Fibroblast of lung (primary cell): ENCODE measurements at regions not wholly inside any gene's neighbourhood (a gene's known extent, or its start where the extent isn't known, plus 50 kb on each side); places are given as distances from the start of the nearest gene placed in this dataset.

Source experiments
- DNase-seq, 2 donors: peaks; one replicate each; pipeline versions ENCODE4 v3.0.0 to v3.0.0-alpha.2; 2010; ENCODE audit warnings: low read depth in 2 of 2
- H2AFZ ChIP-seq: 2 replicates; pipeline ENCODE4 v1.5.1; 2012; ENCODE audit warnings: low read length, control low read depth, inconsistent platforms
- H3K27ac ChIP-seq: 2 replicates; pipeline ENCODE4 v1.5.1; 2011; ENCODE audit warnings: low read length, control low read depth; ENCODE audit not compliant: insufficient read depth
- H3K27me3 ChIP-seq: 2 replicates; pipeline ENCODE4 v1.5.1; 2011; ENCODE audit warnings: mild to moderate bottlenecking, low read length; ENCODE audit not compliant: control insufficient read depth, insufficient read depth
- H3K36me3 ChIP-seq: 2 replicates; pipeline ENCODE4 v1.5.1; 2011; ENCODE audit warnings: low read length; ENCODE audit not compliant: control insufficient read depth, insufficient read depth
- H3K4me1 ChIP-seq: 2 replicates; pipeline ENCODE4 v1.5.1; 2011; ENCODE audit warnings: low read length; ENCODE audit not compliant: control insufficient read depth, insufficient read depth; ENCODE audit errors: extremely low read depth
- H3K4me2 ChIP-seq: 2 replicates; pipeline ENCODE4 v1.5.1; 2011; ENCODE audit warnings: low read length, control low read depth; ENCODE audit not compliant: insufficient read depth; ENCODE audit errors: extremely low read depth
- H3K4me3 ChIP-seq, 4 experiments: fragments of 200-600 bp in 1 of 4; sonication (generic) in 1 of 4; replicated peaks in 1 of 4; 2 replicates each; pipeline ENCODE4 v1.5.1; 2011 to 2016; ENCODE audit warnings: low read length in 4 of 4, low read depth in 3 of 4, mild to moderate bottlenecking in 3 of 4, control low read depth in 2 of 4, inconsistent platforms in 1 of 4, mixed read lengths in 1 of 4; ENCODE audit not compliant: insufficient read depth in 1 of 4; ENCODE audit errors: control extremely low read depth in 1 of 4
- H3K79me2 ChIP-seq: 2 replicates; pipeline ENCODE4 v1.5.1; 2012; ENCODE audit warnings: mild to moderate bottlenecking, low read length, inconsistent platforms; ENCODE audit not compliant: control insufficient read depth, insufficient read depth
- H3K9ac ChIP-seq: 2 replicates; pipeline ENCODE4 v1.5.1; 2011; ENCODE audit warnings: mild to moderate bottlenecking, low read length, control low read depth; ENCODE audit not compliant: insufficient read depth
- H3K9me3 ChIP-seq: 2 replicates; pipeline ENCODE4 v1.5.1; 2012; ENCODE audit warnings: low read depth, low read length; ENCODE audit not compliant: control insufficient read depth, insufficient read depth
- H4K20me1 ChIP-seq: 2 replicates; pipeline ENCODE4 v1.5.1; 2011; ENCODE audit warnings: low read length; ENCODE audit not compliant: control insufficient read depth, insufficient read depth; ENCODE audit errors: extremely low read depth
- CTCF ChIP-seq, 2 donors: IDR thresholded peaks in 1 of 2; conservative IDR thresholded peaks in 1 of 2; 1 replicate in 1 of 2; 2 replicates in 1 of 2; pipeline ENCODE4 v1.5.1; 2011 to 2012; ENCODE audit warnings: low read length in 2 of 2, control low read depth in 1 of 2, inconsistent platforms in 1 of 2, low read depth in 1 of 2, mild to moderate bottlenecking in 1 of 2
- EZH2 ChIP-seq: IDR thresholded peaks from 2 replicates; pipeline ENCODE4 v1.5.1; 2012; ENCODE audit warnings: low read length, control low read depth, mild to moderate bottlenecking; ENCODE audit errors: missing control alignments

GRCh38 chr4:147299205-147299604 is 181.7 kb upstream of the EDNRA start:
- no peaks in the 10 kb centered on the region for H3K27me3 ChIP-seq
- no peak for DNase-seq
- no peaks in the 10 kb centered on the region for H4K20me1 ChIP-seq
- no peaks in the 10 kb centered on the region for H3K36me3 ChIP-seq
- H3K4me1 ChIP-seq = no peaks in the 10 kb centered on the region
- H3K27ac ChIP-seq = no peak overlapping the region
- no peaks in the 10 kb centered on the region for H3K79me2 ChIP-seq
- no peak overlapping the region for H3K4me2 ChIP-seq
- no peak overlapping the region for H3K9ac ChIP-seq
- no peak overlapping the region for H2AFZ ChIP-seq
- TF ChIP-seq CTCF (conservative IDR thresholded peaks at IDR 0.05 in 1 of 2, IDR thresholded peaks at IDR 0.05 in 1 of 2; ENCODE audit: low read depth in 1 of 2, low read length in 2 of 2) (no peak), EZH2 (no peak)
- no peak overlapping the region for H3K4me3 ChIP-seq
- no peaks in the 10 kb centered on the region for H3K9me3 ChIP-seq

GRCh38 chr4:147303174-147303872 is 177.6 kb upstream of the EDNRA start:
- no peak for TF ChIP-seq EZH2
- TF ChIP-seq CTCF (conservative IDR thresholded peaks at IDR 0.05 in 1 of 2, IDR thresholded peaks at IDR 0.05 in 1 of 2; ENCODE audit: low read depth in 1 of 2, low read length in 2 of 2) = no peak
- no peaks in the 10 kb centered on the region for H3K36me3 ChIP-seq
- no peaks in the 10 kb centered on the region for H3K4me1 ChIP-seq
- H3K27me3 ChIP-seq = no peaks in the 10 kb centered on the region
- no peak overlapping the region for H3K4me3 ChIP-seq
- no peaks in the 10 kb centered on the region for H3K9me3 ChIP-seq
- no peak overlapping the region for H3K27ac ChIP-seq
- no peak overlapping the region for H2AFZ ChIP-seq
- no peak overlapping the region for H3K9ac ChIP-seq
- DNase-seq = no peak
- H4K20me1 ChIP-seq = no peaks in the 10 kb centered on the region
- H3K79me2 ChIP-seq = no peaks in the 10 kb centered on the region
- H3K4me2 ChIP-seq = no peak overlapping the region

- TF ChIP-seq CTCF (conservative IDR thresholded peaks at IDR 0.05 in 1 of 2, IDR thresholded peaks at IDR 0.05 in 1 of 2; ENCODE audit: low read depth in 1 of 2, low read length in 2 of 2) (no peak), EZH2 (no peak)
- Histone ChIP-seq H4K20me1 (no peaks in the 10 kb centered on the region), H3K9ac (no peak overlapping the region), H3K36me3 (no peaks in the 10 kb centered on the region), H3K9me3 (no peaks in the 10 kb centered on the region), H3K27me3 (no peaks in the 10 kb centered on the region), H3K79me2 (no peaks in the 10 kb centered on the region), H3K4me1 (no peaks in the 10 kb centered on the region), H3K4me3 (no peak overlapping the region), H3K4me2 (no peak overlapping the region), H3K27ac (no peak overlapping the region), H2AFZ (no peak overlapping the region)
- no peak for DNase-seq
Observed at GRCh38 chr4:147303873-147304229, 177.0 kb upstream of the EDNRA start.
